ENCODE measurements at regions not wholly inside any gene's neighbourhood (a gene's known extent, or its start where the extent isn't known, plus 50 kb on each side); places are given as distances from the start of the nearest gene placed in this dataset.

DNA sequence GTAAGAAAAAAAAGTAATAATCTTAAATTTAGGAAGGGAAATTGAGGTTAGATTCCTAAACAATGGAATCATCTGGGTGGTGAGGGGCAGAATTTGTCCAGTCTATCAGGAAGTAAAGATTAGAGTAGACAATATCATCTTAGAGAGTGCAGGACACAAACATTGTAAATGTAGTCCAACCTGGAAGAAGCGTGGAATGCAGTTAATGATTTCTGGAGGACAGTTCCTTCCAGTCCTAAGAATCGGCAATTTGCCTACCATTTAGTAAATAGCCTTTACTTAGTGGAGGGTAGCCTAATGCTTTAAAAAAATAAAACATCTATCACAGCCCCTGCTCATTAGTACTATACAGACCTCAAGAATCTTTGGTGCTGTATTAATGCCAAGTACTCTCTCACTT is 147.5 kb upstream of the TTC29 start:
- no peak for DNase-seq (ENCODE audit: low read depth)
- H3K4me3 ChIP-seq (ENCODE audit: low read depth, low read length): no peak overlapping the region
- TF ChIP-seq, protein P1, sequence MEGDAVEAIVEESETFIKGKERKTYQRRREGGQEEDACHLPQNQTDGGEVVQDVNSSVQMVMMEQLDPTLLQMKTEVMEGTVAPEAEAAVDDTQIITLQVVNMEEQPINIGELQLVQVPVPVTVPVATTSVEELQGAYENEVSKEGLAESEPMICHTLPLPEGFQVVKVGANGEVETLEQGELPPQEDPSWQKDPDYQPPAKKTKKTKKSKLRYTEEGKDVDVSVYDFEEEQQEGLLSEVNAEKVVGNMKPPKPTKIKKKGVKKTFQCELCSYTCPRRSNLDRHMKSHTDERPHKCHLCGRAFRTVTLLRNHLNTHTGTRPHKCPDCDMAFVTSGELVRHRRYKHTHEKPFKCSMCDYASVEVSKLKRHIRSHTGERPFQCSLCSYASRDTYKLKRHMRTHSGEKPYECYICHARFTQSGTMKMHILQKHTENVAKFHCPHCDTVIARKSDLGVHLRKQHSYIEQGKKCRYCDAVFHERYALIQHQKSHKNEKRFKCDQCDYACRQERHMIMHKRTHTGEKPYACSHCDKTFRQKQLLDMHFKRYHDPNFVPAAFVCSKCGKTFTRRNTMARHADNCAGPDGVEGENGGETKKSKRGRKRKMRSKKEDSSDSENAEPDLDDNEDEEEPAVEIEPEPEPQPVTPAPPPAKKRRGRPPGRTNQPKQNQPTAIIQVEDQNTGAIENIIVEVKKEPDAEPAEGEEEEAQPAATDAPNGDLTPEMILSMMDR (IDR thresholded peaks at IDR 0.05; ENCODE audit: insufficient read depth, low read depth, low read length): no peak

DNA sequence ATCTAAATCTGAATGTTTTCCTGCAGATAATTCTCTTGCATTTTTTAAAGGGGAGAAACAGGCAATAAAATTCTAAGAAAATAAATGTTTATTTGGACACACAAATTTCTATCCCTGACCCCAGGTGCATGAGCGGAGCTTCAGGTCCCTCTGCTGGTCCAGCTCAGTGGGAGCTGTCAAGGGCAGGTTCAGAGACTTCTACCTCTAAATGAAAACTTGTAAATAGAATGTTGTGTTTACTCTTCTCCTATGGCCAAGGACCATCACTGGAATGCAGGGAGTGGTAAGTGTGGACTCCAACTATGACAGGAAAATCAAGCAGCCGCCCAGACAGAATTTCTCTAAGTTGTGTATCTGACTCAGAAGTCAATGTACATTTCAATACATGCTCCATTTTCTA is 148.6 kb upstream of the TTC29 start:
- DNase-seq (ENCODE audit: low read depth): no peak
- TF ChIP-seq, protein P1 (IDR thresholded peaks at IDR 0.05; ENCODE audit: insufficient read depth, low read depth, low read length): no peak
- no peak overlapping the region for H3K4me3 ChIP-seq (ENCODE audit: low read depth, low read length)

DNA sequence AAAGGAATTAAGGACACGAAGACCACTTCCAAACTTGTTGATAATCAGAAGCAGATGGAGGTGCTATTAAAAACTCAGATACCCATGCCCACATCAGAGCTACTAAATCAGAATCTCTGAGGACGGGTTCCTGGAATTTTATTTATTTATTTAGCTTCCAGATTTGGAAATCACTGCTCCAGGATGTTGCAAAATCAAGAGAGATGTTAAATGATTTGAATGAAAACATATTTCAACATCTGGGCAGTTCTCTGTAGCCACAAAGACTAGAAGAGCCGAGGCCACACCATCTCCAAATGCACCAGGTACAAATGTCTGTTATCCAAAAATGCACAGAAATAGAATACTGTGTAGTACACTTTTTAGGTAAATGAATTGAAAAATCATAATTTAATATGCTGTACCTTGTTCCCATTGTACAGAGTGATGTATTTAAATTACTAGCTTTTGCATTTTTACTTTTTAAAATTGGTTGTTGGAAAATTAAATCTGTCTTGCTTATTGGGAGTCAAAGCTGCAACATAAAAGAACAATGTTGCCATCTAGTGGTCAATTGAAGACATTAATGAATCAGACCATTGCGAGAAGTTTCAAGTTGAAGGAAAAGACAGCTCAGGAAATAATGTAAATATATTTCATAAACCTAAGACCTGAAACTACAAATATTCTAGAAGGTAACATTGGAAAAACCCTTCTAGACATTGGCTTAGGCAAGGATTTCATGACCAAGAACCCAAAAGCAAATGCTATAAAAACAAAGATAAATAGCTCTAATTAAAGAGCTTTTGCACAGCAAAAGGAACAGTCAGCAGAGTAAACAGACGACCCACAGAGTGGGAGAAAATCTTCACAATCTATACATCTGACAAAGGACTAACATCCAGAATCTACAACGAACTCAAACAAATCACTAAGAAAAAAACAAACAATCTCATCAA is 151.3 kb upstream of the TTC29 start:
- DNase-seq (ENCODE audit: low read depth): peak; percentile 68
- no peak overlapping the region for H3K4me3 ChIP-seq (ENCODE audit: low read depth, low read length)
- TF ChIP-seq, protein P1 (IDR thresholded peaks at IDR 0.05; ENCODE audit: insufficient read depth, low read depth, low read length): peak; percentile 61

DNA sequence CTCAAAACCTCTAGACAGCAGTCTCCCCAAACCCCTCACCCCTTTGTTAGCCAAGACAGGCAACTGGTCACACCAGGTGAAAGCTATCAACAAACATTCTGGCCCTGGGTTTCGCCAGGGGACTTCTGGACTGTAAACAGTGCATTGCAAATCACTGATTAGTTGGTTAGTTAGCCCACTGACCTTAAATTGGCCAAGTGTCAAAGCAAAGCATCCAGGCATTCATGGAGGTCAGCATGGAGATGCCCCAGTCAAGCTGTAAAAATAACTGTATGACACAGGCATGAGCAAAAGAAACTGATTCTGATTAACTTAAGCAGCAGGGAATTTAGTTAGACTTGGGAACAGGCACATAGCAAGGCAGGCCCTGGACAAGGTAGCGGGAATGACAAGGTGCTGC is 156.0 kb upstream of the TTC29 start:
- TF ChIP-seq, protein P1 (IDR thresholded peaks at IDR 0.05; ENCODE audit: insufficient read depth, low read depth, low read length): no peak
- no peak for DNase-seq (ENCODE audit: low read depth)
- no peak overlapping the region for H3K4me3 ChIP-seq (ENCODE audit: low read depth, low read length)

DNA sequence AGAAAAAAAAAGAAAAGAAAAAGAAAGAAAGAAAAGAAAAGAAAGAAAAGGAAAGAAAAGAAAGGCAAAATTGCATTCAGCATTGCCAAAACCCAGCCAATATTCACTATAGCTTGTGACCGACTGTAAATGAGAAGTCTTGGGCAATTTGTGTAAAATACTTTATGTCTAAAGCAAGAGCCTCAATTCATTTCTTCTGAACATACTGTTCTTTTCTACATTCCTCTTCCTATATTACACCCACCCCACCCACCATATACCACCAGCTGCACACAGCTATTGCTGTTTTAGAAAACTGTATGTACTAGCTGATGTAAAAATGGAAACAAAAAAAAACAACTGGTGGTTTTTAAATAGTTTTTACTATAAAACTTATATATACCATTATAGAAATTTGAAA is 156.9 kb upstream of the TTC29 start:
- DNase-seq (ENCODE audit: low read depth): peak; percentile 20
- H3K4me3 ChIP-seq (ENCODE audit: low read depth, low read length): no peak overlapping the region
- TF ChIP-seq, protein P1 (IDR thresholded peaks at IDR 0.05; ENCODE audit: insufficient read depth, low read depth, low read length): no peak

DNA sequence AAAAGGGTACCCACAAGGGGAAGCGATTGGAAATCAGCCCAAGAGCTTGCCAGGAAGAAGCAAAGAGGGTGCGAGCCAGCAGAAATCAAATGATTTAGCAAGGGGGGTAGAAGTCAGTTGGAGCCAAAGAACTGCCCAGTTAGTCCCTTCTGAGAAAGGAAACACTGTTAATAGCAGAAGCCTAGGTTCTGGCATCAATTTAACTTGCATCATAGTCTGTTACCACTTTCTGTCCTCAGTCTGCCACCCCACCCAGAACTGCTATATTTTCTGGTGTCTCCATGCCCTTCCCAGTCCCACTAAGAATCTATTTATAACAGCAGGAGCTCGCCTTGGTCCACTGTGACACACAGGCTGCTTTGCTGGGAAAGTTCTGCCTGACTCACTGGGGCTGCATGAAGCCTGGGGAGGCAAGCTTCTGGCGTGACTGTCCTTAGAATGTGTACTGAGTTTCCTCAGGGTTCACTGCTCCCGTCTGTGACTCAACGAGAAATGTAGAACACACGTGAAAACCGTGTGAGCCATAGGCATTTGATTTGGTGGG is 157.8 kb upstream of the TTC29 start:
- H3K4me3 ChIP-seq (ENCODE audit: low read depth, low read length): no peak overlapping the region
- TF ChIP-seq, protein P1 (IDR thresholded peaks at IDR 0.05; ENCODE audit: insufficient read depth, low read depth, low read length): no peak
- peak; percentile 89 for DNase-seq (ENCODE audit: low read depth)
